GM23338 (cell line): ENCODE measurements at regions not wholly inside any gene's neighbourhood (a gene's known extent, or its start where the extent isn't known, plus 50 kb on each side); places are given as distances from the start of the nearest gene placed in this dataset.

ENCODE experiments used
- ATAC-seq: fragments of 200-7000 bp; cut with Tn5 transposase; 3 replicates; pipeline ENCODE4 v1.9.1; 2020
- DNase-seq: peaks from one replicate; pipeline ENCODE4 v3.0.0-alpha.2; 2015; ENCODE audit warnings: low spot score
- H2AFZ ChIP-seq: fragments of 200-600 bp; sonication (generic); 2 replicates; pipeline ENCODE4 v1.8.0; 2016; ENCODE audit warnings: antibody characterized with exemption, mild to moderate bottlenecking, moderate library complexity
- H3F3A ChIP-seq: fragments of 200-600 bp; sonication (generic); replicated peaks from 2 replicates; pipeline ENCODE4 v1.8.0; 2017; ENCODE audit warnings: antibody characterized with exemption, mixed run types, low read depth
- H3K27ac ChIP-seq: fragments of 200-600 bp; sonication (generic); 2 replicates; pipeline ENCODE4 v1.6.1; 2016; ENCODE audit warnings: low read depth
- H3K27me3 ChIP-seq: fragments of 200-600 bp; sonication (generic); 2 replicates; pipeline ENCODE4 v1.8.0; 2016; ENCODE audit warnings: mild to moderate bottlenecking, mixed run types, moderate library complexity; ENCODE audit not compliant: insufficient read depth
- H3K36me3 ChIP-seq: fragments of 200-600 bp; sonication (generic); 2 replicates; pipeline ENCODE4 v1.8.0; 2016; ENCODE audit warnings: mild to moderate bottlenecking; ENCODE audit not compliant: insufficient read depth
- H3K4me1 ChIP-seq: fragments of 200-600 bp; sonication (generic); 2 replicates; pipeline ENCODE4 v1.8.0; 2016; ENCODE audit warnings: mild to moderate bottlenecking, moderate library complexity; ENCODE audit not compliant: insufficient read depth
- H3K4me2 ChIP-seq: fragments of 200-600 bp; sonication (generic); 2 replicates; pipeline ENCODE4 v1.7.1; 2017; ENCODE audit warnings: mixed run types
- H3K4me3 ChIP-seq: fragments of 200-600 bp; sonication (generic); 2 replicates; pipeline ENCODE4 v1.6.1; 2016; ENCODE audit warnings: mixed run types
- H3K79me2 ChIP-seq: fragments of 200-600 bp; sonication (generic); replicated peaks from 2 replicates; pipeline ENCODE4 v1.8.0; 2017; ENCODE audit warnings: mild to moderate bottlenecking; ENCODE audit not compliant: insufficient read depth
- H3K9me2 ChIP-seq: fragments of 200-600 bp; sonication (generic); 2 replicates; pipeline ENCODE4 v1.8.0; 2017; ENCODE audit not compliant: insufficient read depth
- H4K20me1 ChIP-seq: fragments of 200-600 bp; sonication (generic); replicated peaks from 2 replicates; pipeline ENCODE4 v1.8.0; 2017; ENCODE audit warnings: mild to moderate bottlenecking; ENCODE audit not compliant: insufficient read depth
- H3K27ac Mint-ChIP-seq: 2 replicates; pipeline ENCODE4 v1.8.0; 2020; ENCODE audit warnings: inconsistent platforms, mild to moderate bottlenecking, moderate library complexity, mixed read lengths
- H3K27me3 Mint-ChIP-seq: 3 replicates; pipeline ENCODE4 v1.8.0; 2022; ENCODE audit warnings: low read depth, mild to moderate bottlenecking, moderate library complexity, mixed read lengths, inconsistent platforms; ENCODE audit not compliant: insufficient read depth, poor library complexity
- H3K36me3 Mint-ChIP-seq: 3 replicates; pipeline ENCODE4 v1.8.0; 2021; ENCODE audit warnings: low read depth, mild to moderate bottlenecking, inconsistent platforms, moderate library complexity, mixed read lengths
- H3K4me1 Mint-ChIP-seq: 3 replicates; pipeline ENCODE4 v1.8.0; 2020; ENCODE audit warnings: mild to moderate bottlenecking, inconsistent platforms, mixed read lengths
- H3K4me3 Mint-ChIP-seq: 3 replicates; pipeline ENCODE4 v1.8.0; 2021; ENCODE audit warnings: moderate library complexity, mild to moderate bottlenecking, inconsistent platforms, mixed read lengths
- H3K9me3 Mint-ChIP-seq: 3 replicates; pipeline ENCODE4 v1.8.0; 2020; ENCODE audit warnings: moderate library complexity, mild to moderate bottlenecking, inconsistent platforms, mixed read lengths
- CREB1 ChIP-seq: fragments of 250-450 bp; sonication (Bioruptor Pico); IDR thresholded peaks from 2 replicates; pipeline ENCODE4 v1.5.0; 2020; ENCODE audit warnings: low read depth, mild to moderate bottlenecking, moderate library complexity
- CTCF ChIP-seq, 2 experiments: fragments of 200-600 bp in 1 of 2; sonication (generic) in 1 of 2; conservative IDR thresholded peaks; 2 replicates each; pipeline versions ENCODE4 v1.5.1 to v1.6.1; 2016 to 2017; ENCODE audit warnings: antibody characterized with exemption in 2 of 2, low read depth in 2 of 2, mild to moderate bottlenecking in 2 of 2, moderate library complexity in 1 of 2
- EZH2 ChIP-seq: fragments of 200-600 bp; sonication (generic); IDR thresholded peaks from one replicate; pipeline ENCODE4 v1.8.0; 2017; ENCODE audit warnings: antibody characterized with exemption, mild to moderate bottlenecking, low read depth; ENCODE audit not compliant: unreplicated experiment
- EZH2phosphoT487 ChIP-seq: fragments of 200-600 bp; sonication (generic); IDR thresholded peaks from one replicate; pipeline ENCODE4 v1.8.1; 2018; ENCODE audit warnings: antibody characterized with exemption; ENCODE audit not compliant: unreplicated experiment
- JUNB ChIP-seq: IDR thresholded peaks from one replicate; pipeline ENCODE4 v1.6.1; 2016; ENCODE audit warnings: antibody characterized with exemption; ENCODE audit not compliant: unreplicated experiment
- NANOG ChIP-seq: IDR thresholded peaks from 2 replicates; pipeline ENCODE4 v1.6.1; 2016; ENCODE audit warnings: antibody characterized with exemption, borderline replicate concordance
- POLR2AphosphoS5 ChIP-seq: IDR thresholded peaks from 2 replicates; pipeline ENCODE4 v1.6.1; 2016; ENCODE audit warnings: antibody characterized with exemption, low read depth
- REST ChIP-seq: IDR thresholded peaks from one replicate; pipeline ENCODE4 v1.6.1; 2018; ENCODE audit warnings: antibody characterized with exemption; ENCODE audit not compliant: unreplicated experiment
- STAT1 ChIP-seq: IDR thresholded peaks from one replicate; pipeline ENCODE4 v1.6.1; 2016; ENCODE audit warnings: antibody characterized with exemption; ENCODE audit not compliant: unreplicated experiment
- ZNF114 ChIP-seq: fragments of 250-450 bp; sonication (Bioruptor Pico); IDR thresholded peaks from 2 replicates; pipeline ENCODE4 v1.5.0; 2020; ENCODE audit warnings: mild to moderate bottlenecking, moderate library complexity
- ZNF331 ChIP-seq: fragments of 250-450 bp; sonication (Bioruptor Pico); IDR thresholded peaks from 2 replicates; pipeline ENCODE4 v1.5.0; 2020; ENCODE audit warnings: low read depth, mild to moderate bottlenecking, moderate library complexity
- TF ChIP-seq, protein P1 (sequence below): fragments of 250-450 bp; sonication (Bioruptor Pico); IDR thresholded peaks from 2 replicates; pipeline ENCODE4 v1.5.0; 2020; ENCODE audit warnings: mild to moderate bottlenecking, moderate library complexity
- TF ChIP-seq, protein P2 (sequence below): IDR thresholded peaks from 2 replicates; pipeline ENCODE4 v1.6.1; 2016; ENCODE audit warnings: antibody characterized with exemption

GRCh38 chr2:35582637-35583036 lies 772.9 kb upstream of the CRIM1 start (continued):
- TF ChIP-seq, protein P1, sequence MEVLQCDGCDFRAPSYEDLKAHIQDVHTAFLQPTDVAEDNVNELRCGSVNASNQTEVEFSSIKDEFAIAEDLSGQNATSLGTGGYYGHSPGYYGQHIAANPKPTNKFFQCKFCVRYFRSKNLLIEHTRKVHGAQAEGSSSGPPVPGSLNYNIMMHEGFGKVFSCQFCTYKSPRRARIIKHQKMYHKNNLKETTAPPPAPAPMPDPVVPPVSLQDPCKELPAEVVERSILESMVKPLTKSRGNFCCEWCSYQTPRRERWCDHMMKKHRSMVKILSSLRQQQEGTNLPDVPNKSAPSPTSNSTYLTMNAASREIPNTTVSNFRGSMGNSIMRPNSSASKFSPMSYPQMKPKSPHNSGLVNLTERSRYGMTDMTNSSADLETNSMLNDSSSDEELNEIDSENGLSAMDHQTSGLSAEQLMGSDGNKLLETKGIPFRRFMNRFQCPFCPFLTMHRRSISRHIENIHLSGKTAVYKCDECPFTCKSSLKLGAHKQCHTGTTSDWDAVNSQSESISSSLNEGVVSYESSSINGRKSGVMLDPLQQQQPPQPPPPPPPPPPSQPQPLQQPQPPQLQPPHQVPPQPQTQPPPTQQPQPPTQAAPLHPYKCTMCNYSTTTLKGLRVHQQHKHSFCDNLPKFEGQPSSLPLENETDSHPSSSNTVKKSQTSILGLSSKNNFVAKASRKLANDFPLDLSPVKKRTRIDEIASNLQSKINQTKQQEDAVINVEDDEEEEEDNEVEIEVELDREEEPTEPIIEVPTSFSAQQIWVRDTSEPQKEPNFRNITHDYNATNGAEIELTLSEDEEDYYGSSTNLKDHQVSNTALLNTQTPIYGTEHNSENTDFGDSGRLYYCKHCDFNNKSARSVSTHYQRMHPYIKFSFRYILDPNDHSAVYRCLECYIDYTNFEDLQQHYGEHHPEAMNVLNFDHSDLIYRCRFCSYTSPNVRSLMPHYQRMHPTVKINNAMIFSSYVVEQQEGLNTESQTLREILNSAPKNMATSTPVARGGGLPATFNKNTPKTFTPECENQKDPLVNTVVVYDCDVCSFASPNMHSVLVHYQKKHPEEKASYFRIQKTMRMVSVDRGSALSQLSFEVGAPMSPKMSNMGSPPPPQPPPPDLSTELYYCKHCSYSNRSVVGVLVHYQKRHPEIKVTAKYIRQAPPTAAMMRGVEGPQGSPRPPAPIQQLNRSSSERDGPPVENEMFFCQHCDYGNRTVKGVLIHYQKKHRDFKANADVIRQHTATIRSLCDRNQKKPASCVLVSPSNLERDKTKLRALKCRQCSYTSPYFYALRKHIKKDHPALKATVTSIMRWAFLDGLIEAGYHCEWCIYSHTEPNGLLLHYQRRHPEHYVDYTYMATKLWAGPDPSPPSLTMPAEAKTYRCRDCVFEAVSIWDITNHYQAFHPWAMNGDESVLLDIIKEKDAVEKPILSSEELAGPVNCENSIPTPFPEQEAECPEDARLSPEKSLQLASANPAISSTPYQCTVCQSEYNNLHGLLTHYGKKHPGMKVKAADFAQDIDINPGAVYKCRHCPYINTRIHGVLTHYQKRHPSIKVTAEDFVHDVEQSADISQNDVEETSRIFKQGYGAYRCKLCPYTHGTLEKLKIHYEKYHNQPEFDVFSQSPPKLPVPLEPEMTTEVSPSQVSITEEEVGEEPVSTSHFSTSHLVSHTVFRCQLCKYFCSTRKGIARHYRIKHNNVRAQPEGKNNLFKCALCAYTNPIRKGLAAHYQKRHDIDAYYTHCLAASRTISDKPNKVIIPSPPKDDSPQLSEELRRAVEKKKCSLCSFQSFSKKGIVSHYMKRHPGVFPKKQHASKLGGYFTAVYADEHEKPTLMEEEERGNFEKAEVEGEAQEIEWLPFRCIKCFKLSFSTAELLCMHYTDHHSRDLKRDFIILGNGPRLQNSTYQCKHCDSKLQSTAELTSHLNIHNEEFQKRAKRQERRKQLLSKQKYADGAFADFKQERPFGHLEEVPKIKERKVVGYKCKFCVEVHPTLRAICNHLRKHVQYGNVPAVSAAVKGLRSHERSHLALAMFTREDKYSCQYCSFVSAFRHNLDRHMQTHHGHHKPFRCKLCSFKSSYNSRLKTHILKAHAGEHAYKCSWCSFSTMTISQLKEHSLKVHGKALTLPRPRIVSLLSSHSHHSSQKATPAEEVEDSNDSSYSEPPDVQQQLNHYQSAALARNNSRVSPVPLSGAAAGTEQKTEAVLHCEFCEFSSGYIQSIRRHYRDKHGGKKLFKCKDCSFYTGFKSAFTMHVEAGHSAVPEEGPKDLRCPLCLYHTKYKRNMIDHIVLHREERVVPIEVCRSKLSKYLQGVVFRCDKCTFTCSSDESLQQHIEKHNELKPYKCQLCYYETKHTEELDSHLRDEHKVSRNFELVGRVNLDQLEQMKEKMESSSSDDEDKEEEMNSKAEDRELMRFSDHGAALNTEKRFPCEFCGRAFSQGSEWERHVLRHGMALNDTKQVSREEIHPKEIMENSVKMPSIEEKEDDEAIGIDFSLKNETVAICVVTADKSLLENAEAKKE = no peak
- TF ChIP-seq CREB1 = no peak
- no peak for TF ChIP-seq NANOG

GRCh38 chr2:35580956-35581355 lies 774.6 kb upstream of the CRIM1 start:
- peaks cover 41% of the 10 kb centered on the region for H3K36me3 Mint-ChIP-seq
- no peaks in the 10 kb centered on the region for H3K4me1 Mint-ChIP-seq
- no peak overlapping the region for H2AFZ ChIP-seq
- no peaks in the 10 kb centered on the region for H3F3A ChIP-seq
- peaks cover 10% of the 10 kb centered on the region; the same call in 1 of the 2 replicates for H3K36me3 ChIP-seq
- H3K4me3 ChIP-seq = no peak overlapping the region
- no peaks in the 10 kb centered on the region for H3K27me3 ChIP-seq
- H3K27ac Mint-ChIP-seq = no peak overlapping the region
- no peak overlapping the region for H3K27ac ChIP-seq
- peaks cover 6% of the 10 kb centered on the region; the same call in 1 of the 2 replicates for H3K9me2 ChIP-seq
- no peak overlapping the region for H3K4me3 Mint-ChIP-seq
- no peaks in the 10 kb centered on the region for H4K20me1 ChIP-seq
- no peak for ATAC-seq
- no peak overlapping the region for H3K4me2 ChIP-seq
- no peaks in the 10 kb centered on the region for H3K4me1 ChIP-seq
- H3K79me2 ChIP-seq = no peaks in the 10 kb centered on the region
- H3K9me3 Mint-ChIP-seq = peaks cover 61% of the 10 kb centered on the region
- peaks cover 3% of the 10 kb centered on the region for H3K27me3 Mint-ChIP-seq
- DNase-seq = no peak
- TF ChIP-seq STAT1 (no peak), CREB1 (no peak), EZH2 (no peak), EZH2phosphoT487 (no peak), ZNF331 (CRISPR knock-in tag) (no peak), REST (no peak), NANOG (no peak), ZNF114 (no peak), CTCF (conservative IDR thresholded peaks at IDR 0.05; ENCODE audit: low read depth in 2 of 2) (no peak), JUNB (no peak), POLR2AphosphoS5 (no peak)
- TF ChIP-seq, protein P2, sequence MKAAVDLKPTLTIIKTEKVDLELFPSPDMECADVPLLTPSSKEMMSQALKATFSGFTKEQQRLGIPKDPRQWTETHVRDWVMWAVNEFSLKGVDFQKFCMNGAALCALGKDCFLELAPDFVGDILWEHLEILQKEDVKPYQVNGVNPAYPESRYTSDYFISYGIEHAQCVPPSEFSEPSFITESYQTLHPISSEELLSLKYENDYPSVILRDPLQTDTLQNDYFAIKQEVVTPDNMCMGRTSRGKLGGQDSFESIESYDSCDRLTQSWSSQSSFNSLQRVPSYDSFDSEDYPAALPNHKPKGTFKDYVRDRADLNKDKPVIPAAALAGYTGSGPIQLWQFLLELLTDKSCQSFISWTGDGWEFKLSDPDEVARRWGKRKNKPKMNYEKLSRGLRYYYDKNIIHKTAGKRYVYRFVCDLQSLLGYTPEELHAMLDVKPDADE = no peak
